HG02623 (cell line): ENCODE measurements at regions not wholly inside any gene's neighbourhood (a gene's known extent, or its start where the extent isn't known, plus 50 kb on each side); places are given as distances from the start of the nearest gene placed in this dataset.

Experiments
- ATAC-seq: cut with Tn5 transposase; IDR thresholded peaks from one replicate; pipeline ENCODE4 v1.9.1; 2021; ENCODE audit warnings: moderate library complexity; ENCODE audit not compliant: unreplicated experiment

DNA sequence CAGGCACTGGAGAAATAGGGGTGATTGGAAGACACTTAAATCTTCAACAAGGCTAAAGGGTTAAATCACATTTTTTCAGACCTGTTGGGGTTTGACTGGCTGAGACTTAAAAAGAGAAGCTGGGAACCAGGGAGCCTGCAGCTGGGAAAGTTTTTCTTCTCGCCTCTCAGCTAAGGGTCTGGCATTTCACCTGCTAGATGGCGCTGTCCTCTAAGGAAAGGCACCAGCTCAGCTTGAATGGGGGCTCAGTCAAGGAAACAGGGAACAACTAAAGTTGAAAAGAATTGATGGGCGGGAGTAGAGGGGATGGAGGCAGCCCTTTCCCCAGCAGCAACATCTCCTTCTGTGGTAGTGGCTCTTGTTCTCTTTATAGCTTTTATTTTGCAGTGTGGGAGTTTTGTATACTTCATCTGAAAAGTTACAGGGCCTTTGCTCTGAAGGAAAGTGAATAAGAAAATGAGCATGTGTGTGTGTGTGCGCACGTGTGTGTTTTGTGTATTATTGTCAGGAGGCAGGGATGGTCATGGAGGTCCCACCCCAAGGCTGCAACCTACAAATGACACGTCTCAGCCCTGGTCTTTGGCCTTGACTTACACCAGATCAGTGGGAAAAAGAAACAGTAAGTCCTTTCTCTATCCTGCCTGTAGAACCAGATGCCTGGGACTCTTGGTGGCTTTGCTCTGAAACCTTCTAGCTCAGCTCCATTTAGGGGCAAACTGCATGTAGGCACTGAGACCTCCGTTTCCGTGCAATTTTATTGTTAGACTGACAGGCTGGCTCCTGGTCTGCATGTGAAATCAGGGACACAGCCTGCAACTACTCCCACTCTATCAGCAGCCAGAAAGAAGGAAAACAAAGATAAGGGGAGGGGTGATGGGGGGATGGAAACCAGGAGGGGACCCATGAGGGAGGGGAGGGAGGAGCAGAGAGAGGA, 316.2 kb upstream of the CLINT1 start:
- ATAC-seq = peak; percentile 72

DNA sequence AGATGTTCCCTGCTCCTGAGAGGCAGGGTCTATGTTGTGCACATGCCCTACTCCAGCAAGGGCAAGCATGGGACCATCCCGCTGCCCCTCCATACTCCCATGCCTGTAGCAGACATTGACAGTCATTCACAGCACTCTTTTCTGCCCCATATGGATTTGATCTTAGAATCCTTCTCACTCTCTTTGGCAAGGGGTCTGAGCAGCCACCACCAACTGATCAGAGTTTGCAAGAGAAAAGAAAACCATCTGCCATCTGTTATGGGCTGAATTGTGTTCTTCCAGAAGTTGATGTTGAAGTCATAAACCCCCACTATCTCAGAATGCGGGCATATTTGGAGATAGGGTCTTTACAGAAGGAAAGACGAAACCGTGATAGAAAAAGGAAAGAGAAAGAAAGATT, 315.1 kb upstream of the CLINT1 start:
- ATAC-seq = no peak

DNA sequence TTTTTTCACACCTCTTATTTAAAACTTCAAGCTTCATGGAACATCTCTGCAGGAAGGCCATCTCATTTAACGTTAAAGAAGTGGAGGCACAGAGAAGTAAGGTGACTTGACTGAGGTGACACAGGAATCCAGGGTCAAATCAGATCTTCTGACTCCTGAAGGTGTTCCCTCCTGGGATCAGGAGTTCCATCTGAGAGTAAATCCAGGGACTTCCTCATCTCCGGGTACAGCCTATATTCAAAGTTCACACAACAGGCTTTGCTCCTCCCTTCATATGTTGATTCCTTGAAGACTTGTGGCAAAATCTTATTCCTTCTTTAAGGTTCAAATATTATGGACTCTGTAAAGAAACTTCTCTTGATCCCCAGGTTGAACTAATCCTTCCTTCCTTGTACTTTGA, 313.1 kb upstream of the CLINT1 start:
- ATAC-seq = no peak

DNA sequence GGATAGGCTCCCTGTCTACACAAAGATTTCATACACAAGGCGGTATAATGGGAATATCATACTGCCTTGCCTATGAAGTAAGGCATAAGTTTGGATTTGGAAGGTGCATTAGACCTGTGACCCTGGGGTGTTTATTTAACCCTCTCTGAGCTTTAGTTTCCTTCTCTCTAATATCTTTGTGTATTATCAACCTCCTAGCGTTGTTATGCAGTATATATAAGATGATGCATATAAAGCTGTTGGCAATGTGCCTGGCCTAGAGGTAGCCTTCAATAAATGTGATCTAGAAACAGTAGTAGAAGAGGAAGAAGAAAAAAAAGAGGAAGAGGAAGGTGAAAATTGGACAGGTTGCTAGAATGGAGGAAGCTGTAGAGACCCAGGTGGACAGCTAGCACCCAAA, 311.6 kb upstream of the CLINT1 start:
- no peak for ATAC-seq

GRCh38 chr5:158170060-158170459, 311.1 kb upstream of the CLINT1 start:
- ATAC-seq = no peak

- ATAC-seq = no peak
Measured at GRCh38 chr5:158166424-158166823, 307.5 kb upstream of the CLINT1 start.

DNA sequence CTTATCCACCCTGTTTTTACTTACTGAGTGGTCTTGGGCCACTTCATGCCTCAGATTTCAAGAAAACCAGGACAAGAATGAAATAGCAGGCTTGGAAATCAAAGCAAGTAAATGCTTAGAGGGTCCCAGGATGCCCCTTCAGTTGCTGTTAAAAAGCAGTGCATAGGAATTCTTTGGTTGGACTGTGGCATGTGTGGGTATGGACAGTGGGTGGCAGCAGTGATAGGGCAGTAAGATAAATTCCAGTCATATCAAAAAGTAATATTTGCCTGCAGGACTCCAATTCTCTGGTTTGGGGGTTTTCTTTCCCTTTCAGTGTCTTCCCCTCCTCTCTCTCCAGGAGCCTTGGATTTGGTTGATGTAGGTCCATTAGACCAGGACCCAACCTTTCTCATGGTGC, 306.7 kb upstream of the CLINT1 start:
- ATAC-seq = no peak

DNA sequence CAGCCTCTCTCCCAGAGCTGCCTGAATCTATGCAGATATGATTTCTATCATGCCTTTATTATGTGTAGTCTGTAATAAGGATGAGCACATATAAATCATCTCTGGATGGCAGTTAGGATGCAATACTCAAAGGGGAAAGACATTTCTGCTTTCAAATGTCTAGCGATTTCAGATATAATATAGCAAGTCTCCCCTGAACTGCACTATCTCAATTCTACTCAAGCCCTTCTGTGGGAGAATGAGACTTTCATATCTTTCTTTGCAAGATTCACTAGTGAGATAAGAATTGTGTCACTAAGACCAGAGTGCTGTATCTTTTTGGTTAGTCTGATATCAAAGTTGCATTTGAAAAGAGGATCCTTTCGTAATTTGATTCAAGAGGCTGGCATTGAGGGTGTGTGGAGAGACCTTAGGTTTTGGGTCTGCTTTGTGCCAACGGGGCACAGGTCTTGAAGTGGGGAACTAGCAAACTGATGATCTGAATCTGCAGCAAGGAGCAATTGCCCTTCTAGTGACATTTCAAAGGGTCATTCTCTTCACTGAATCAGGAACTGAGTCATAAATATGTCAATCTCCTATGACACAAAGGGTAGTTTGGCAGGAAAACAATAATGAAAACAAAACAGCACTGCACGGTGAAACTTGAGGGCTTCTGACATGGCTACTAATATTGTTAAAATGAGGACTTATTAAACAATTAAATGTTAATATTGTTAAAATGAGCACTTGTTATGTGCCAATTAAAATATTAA, 305.5 kb upstream of the CLINT1 start:
- ATAC-seq = no peak

- ATAC-seq = no peak
Measured at GRCh38 chr5:158163451-158164295, 304.7 kb upstream of the CLINT1 start.

DNA sequence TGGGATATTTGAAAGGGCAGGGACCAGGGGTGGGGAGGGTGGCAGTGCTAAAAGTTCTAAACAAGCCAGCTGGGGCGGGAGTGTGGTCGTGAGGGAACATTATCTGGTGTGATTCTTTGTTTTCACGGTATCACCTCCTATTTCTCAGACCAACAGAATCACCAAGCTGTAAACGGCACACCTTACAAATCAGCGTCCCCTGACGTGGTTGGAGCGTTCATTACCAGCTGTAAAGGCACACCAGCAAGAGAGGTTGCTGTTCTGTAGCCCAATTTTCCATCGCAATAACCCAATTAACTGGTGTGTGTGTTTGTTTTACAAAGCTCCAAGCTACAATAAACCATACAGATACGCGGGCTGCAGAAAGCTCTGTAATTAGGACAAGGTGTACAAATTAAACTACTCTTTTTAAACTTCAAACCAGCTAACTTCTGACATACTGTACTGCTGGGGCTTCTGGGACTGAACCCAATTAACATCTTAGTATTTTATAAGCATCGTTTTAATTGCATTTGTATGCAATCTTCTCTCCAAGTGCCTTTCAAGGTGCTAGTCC, 303.6 kb upstream of the CLINT1 start:
- no peak for ATAC-seq

DNA sequence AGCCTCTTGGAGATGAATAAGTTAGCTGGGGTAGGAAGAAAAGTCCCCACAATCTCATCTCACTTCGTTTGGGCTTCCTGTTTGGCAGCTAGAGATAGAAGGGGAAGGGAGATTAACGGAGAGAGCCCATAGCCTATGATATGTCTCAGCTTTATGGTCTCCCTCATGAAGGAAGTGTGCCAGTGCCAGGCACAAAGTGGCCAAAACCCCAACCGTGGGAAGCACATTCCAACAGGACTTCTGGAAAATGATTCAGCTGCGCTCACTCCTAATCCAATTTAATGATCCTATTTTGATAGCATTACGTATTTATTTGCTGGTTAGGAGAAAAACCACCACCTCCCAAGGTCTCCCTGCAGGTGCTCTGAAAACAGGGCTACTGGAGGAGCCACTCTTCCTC, 303.1 kb upstream of the CLINT1 start:
- ATAC-seq = no peak

DNA sequence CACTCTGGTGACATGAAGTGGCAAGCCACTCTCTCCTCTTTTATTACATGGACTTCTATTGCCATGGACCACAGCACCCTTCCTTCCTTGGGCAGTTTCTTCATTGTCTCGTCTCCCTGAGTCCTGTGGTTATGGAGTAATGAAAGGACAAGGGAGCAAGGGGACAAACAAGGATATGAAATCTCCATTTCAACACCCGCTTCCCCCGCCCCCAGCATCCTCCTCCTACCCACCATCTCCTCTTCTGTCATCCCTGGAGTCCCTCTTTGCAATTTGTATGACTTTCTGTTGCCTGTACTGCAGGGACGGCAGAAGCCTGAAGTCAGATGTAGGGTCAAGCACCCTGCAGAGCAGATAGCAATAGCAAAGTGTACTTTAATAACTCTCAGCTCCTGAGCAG, 300.7 kb upstream of the CLINT1 start:
- ATAC-seq = no peak

DNA sequence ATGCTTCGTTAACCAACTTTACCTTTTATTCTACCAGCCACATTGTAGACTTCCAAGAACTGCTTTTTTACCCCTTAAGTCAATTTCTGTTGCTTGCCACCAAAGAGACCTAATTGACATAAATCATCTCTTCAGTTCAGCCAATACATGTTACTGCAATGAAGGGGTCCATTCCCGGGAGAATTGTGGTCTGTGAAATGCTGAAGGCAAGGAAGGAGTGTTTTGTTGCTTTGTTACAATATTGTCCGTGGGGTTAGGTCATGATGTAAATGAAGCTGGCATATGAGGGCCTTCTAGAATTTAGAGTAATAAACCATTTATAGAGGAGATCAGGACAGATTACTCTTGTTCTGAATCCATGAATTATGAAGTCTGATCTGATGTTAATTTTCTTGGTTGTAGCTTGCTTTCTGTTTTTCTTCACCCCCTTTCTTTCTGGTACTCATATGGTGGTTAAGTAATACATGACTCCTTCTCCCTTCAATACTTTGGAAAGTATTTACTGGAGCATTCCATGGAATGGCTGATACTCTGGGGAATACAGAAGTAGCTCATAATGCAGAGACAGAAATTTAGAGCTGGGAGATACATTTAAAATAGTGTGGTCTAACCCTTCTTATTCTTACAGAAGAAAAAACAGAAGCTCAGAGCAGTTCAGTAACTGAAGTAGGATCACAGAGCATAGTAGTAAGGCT, 297.0 kb upstream of the CLINT1 start:
- ATAC-seq = no peak

DNA sequence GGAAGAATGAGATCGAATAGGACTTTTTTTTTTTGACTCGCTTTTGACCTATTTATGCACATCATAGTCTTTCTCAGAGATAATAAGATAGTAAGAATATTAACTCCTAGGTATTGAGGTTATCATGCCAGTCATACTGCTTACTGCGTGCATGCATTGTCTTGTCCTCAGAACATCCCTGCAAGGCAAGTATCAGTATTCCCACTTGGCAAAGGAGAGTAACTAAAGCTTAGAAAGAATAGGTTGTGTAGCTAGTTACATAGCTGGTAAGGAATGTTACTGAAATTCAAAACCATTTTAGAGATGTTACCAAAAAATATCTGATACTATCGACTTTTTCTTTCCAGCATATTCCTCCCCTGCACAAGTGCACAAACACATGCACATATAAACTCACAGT, 296.1 kb upstream of the CLINT1 start:
- ATAC-seq = no peak

DNA sequence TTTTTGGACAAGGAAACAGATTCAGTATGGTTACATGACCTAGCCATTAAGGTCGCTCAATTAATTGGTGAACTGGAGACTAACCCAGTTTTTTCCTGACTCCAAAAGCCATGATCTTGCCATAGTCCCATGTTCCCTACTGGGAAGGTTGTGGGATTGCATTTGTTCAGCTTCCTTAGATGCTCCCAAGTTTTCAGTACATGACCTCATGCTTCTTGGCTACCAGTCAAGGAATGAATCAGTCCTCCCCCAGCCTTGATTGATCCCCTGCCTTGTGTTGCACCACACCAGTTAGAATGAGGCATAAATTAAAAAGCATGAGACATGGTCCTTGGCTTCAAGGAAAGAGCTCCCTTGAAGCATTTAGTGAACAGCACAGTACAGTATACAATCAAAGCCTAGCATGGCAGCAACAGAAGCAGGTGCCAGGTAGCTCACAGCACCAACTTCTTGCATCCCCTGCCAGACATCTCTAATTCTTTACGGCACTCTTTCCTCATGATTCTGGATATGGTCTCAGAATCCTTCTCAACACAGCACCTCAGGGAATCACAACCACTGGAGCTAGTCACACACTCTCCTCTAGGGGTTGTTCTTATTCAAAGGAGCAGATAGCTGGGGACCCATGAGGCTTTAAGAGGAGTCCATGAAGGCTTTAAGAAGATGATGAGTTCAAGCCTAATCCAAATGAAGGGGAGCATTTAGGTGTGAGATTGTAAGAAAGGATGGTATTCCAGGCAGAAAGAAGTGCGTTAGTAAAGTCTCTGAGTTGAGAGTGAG, 295.5 kb upstream of the CLINT1 start:
- ATAC-seq = no peak

- no peak for ATAC-seq
Measured at GRCh38 chr5:158153508-158153907, 294.6 kb upstream of the CLINT1 start.

DNA sequence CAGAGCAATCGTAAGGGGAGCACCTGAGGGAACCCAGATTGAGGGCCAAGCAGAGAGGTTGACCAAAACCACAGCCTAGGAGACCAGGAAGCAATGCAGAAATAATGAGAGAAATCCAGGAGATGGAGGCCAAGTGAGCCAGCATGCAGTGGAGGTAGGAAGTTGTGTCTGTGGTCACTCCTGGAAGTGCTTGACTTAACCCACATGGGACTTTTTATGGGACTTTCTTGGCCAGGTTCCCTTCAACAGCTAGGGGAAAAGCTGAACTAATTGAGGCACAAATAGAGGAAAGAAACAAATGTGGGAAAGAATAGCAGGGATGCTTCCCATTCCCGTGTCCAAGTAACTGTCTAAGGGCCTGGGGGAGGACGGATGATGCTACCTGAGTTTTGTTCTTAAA, 293.2 kb upstream of the CLINT1 start:
- ATAC-seq = no peak

DNA sequence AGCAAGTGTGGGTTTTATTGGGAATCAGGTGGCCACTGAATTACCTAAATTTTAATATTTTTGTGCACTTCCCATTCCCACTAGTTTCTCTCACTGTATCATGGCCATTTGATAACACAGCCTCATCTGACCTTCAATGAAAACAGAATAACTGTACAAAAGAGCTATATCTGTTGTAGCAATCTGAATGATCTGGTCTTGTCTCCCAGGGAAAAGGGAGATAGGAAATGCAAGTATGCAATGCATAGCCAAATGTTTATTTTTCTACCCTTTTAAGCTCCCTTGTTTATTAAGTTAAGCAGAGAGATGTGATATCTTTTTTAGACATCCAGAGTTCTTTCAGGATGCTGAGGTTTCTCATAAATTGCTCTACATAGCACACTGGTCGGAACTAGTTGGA, 288.3 kb upstream of the CLINT1 start:
- no peak for ATAC-seq

DNA sequence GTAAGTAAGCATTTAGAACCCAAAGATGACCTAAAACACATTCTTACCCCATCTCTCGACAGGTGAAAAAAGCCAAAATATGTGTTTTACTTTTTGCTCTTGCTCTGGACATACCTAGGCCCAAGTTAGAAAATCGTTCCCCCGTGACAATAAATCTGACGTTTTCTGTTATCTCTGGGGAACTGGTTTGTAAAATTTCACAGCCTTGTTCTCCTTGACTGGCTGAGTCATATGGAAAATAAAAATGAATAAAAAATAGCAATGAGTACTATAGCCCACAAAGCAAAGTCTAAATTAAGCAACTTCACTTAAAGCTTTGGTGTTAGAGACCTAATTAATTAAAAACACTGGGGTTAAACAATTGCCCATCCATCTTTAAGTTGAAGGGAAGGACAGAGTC, 286.9 kb upstream of the CLINT1 start:
- ATAC-seq = no peak

DNA sequence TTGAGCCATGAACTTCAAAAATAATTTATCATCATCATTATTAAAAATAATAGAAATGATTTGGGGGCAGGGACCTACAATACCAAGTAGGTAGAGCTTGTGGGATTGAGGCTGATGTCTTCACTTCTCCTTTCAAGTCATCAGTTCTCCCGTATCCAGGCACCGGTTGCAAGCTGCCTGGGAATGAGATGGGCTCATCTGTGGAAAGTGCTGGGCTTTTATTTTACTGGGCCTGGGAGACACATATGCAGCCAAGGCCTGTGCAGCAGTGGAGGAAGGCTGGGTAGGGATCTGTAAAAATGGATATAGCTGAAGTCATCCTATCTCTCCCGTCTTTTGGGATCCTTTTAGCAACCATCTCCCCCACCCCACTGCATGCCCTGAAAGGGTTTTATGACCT, 284.1 kb upstream of the CLINT1 start:
- ATAC-seq = no peak
